GM12865 (cell line): ENCODE measurements at regions not wholly inside any gene's neighbourhood (a gene's known extent, or its start where the extent isn't known, plus 50 kb on each side); places are given as distances from the start of the nearest gene placed in this dataset.
"Not testable (repeated sequence)": the region's sequence is repeated elsewhere in the genome, so short reads cannot be mapped to it uniquely, and the experiment has no call there.

Experiments
- DNase-seq: peaks from one replicate; pipeline ENCODE4 v3.0.0; 2010; ENCODE audit warnings: low read depth
- H3K4me3 ChIP-seq: 2 replicates; pipeline ENCODE4 v1.5.1; 2011; ENCODE audit warnings: mild to moderate bottlenecking, low read depth, low read length, control low read depth
- CTCF ChIP-seq: IDR thresholded peaks from 2 replicates; pipeline ENCODE4 v1.5.1; 2011; ENCODE audit warnings: low read length, control low read depth, low read depth, inconsistent platforms; ENCODE audit not compliant: insufficient read depth; ENCODE audit errors: missing control alignments

GRCh38 chr7:116400522-116400921, 99.0 kb upstream of the CAV2 start:
- H3K4me3 ChIP-seq = no peak overlapping the region
- peak; percentile 46 for DNase-seq
- TF ChIP-seq CTCF = no peak

- no peak for DNase-seq
- H3K4me3 ChIP-seq = no peak overlapping the region
- TF ChIP-seq CTCF = no peak
Observed at GRCh38 chr7:116401711-116402110, 97.8 kb upstream of the CAV2 start.

GRCh38 chr7:116403265-116403664, 96.3 kb upstream of the CAV2 start:
- DNase-seq = no peak
- H3K4me3 ChIP-seq = no peak overlapping the region
- no peak for TF ChIP-seq CTCF

GRCh38 chr7:116404389-116404788, 95.1 kb upstream of the CAV2 start:
- no peak for TF ChIP-seq CTCF
- no peak for DNase-seq
- H3K4me3 ChIP-seq = no peak overlapping the region

- TF ChIP-seq CTCF = no peak
- no peak overlapping the region for H3K4me3 ChIP-seq
- DNase-seq = no peak
Observed at GRCh38 chr7:116405810-116406209, 93.7 kb upstream of the CAV2 start.

GRCh38 chr7:116407165-116407564, 92.4 kb upstream of the CAV2 start:
- TF ChIP-seq CTCF = no peak
- no peak for DNase-seq
- no peak overlapping the region for H3K4me3 ChIP-seq

GRCh38 chr7:116408166-116408565, 91.4 kb upstream of the CAV2 start:
- H3K4me3 ChIP-seq = no peak overlapping the region
- DNase-seq = no peak
- no peak for TF ChIP-seq CTCF

- not testable (repeated sequence) for H3K4me3 ChIP-seq, DNase-seq
Observed at GRCh38 chr7:116408831-116409453, 90.6 kb upstream of the CAV2 start.

GRCh38 chr7:116410694-116411093, 88.8 kb upstream of the CAV2 start:
- not testable (repeated sequence) for DNase-seq, H3K4me3 ChIP-seq
